ENCODE measurements at regions not wholly inside any gene's neighbourhood (a gene's known extent, or its start where the extent isn't known, plus 50 kb on each side); places are given as distances from the start of the nearest gene placed in this dataset.

DNA sequence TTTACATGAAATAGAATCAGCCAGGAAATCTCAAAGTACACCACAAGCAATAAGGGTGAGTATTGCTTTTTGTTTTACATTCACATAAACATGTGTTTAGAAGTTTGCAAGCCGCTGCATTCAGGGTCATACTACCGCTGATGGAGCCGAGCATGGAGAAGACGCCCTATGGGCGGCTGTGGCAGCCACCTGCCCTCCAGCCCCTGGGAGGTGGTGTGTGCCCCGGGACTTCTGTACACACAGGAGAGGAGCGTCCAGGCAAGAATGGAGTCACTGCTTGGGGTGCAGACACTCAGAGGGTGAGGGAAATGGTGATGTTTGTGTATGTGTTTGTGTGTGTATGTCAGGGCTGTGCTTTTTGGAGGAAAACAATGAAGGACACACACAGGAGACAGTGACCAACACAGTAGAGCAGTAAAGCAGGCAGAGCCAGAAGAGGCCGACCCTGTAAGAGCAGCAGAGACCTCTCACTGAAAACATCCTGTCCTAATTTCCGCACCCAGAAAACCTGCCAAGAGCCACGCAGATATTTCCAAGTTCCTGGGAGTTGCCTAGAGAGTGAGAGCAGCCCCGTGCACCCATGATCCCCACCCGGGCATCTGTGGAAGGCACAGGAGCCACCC is 108.1 kb upstream of the GJB6 start:
- DNase-seq (no peak), ATAC-seq (ENCODE audit: insufficient read depth, low read depth) (no peak)
- Histone ChIP-seq H3K9ac (ENCODE audit: low read depth, low read length) (no peak overlapping the region), H2AFZ (ENCODE audit: low read depth, low read length) (no peak overlapping the region), H3K9me3 (ENCODE audit: insufficient read depth, low read length, severe bottlenecking) (no peaks in the 10 kb centered on the region), H3K4me3 (ENCODE audit: low read depth in 1 of 2, low read length in 2 of 2) (no peak overlapping the region), H3K27ac (ENCODE audit: low read length) (no peak overlapping the region), H4K20me1 (ENCODE audit: insufficient read depth, low read length) (no peaks in the 10 kb centered on the region), H3K27me3 (ENCODE audit: insufficient read depth, low read length, poor library complexity) (peaks cover 2% of the 10 kb centered on the region), H3K4me2 (ENCODE audit: insufficient read depth, low read length) (no peak overlapping the region), H3K79me2 (ENCODE audit: insufficient read depth, low read length) (no peaks in the 10 kb centered on the region), H3K36me3 (ENCODE audit: insufficient read depth, low read length) (no peaks in the 10 kb centered on the region), H3K4me1 (ENCODE audit: insufficient read depth, low read length) (no peaks in the 10 kb centered on the region)
- TF ChIP-seq, protein P1, sequence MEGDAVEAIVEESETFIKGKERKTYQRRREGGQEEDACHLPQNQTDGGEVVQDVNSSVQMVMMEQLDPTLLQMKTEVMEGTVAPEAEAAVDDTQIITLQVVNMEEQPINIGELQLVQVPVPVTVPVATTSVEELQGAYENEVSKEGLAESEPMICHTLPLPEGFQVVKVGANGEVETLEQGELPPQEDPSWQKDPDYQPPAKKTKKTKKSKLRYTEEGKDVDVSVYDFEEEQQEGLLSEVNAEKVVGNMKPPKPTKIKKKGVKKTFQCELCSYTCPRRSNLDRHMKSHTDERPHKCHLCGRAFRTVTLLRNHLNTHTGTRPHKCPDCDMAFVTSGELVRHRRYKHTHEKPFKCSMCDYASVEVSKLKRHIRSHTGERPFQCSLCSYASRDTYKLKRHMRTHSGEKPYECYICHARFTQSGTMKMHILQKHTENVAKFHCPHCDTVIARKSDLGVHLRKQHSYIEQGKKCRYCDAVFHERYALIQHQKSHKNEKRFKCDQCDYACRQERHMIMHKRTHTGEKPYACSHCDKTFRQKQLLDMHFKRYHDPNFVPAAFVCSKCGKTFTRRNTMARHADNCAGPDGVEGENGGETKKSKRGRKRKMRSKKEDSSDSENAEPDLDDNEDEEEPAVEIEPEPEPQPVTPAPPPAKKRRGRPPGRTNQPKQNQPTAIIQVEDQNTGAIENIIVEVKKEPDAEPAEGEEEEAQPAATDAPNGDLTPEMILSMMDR (IDR thresholded peaks at IDR 0.05; ENCODE audit: borderline replicate concordance, extremely low read depth, low read length, poor library complexity, severe bottlenecking), result no peak
- TF ChIP-seq EZH2 (IDR thresholded peaks at IDR 0.05; ENCODE audit: borderline replicate concordance, low read depth, low read length, severe bottlenecking), result no peak

DNA sequence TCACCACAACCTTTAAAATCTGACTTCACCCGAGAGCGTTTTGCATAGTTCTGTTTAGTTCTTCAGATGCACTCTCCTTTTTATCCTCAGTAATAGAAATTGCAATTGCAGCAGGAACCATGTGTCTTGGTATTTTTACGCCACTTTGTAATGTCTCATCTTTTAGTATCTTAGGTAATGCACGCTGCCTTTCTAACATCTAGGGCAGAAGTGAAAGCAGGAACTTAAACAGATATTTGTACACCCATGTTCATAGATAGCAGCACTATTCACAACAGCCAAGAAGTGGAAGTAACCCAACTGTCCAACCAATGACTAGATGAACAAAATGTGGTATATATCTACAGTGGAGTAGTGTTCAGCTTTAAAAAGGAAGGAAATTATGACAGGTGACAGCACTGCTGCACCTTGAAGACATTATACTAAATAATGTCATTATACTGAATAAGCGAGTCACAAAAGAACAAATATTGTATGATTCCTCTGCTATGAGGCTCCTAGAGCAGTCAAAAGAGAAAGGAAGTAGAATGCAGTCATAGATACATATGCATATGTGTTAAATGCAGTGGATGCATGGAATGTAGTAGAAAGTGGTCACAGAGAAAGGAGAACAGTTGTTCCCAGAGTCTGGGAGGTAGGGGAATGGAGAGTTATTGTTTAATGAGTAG is 105.9 kb upstream of the GJB6 start:
- no peak for ATAC-seq (ENCODE audit: insufficient read depth, low read depth)
- no peak overlapping the region for H3K4me2 ChIP-seq (ENCODE audit: insufficient read depth, low read length)

DNA sequence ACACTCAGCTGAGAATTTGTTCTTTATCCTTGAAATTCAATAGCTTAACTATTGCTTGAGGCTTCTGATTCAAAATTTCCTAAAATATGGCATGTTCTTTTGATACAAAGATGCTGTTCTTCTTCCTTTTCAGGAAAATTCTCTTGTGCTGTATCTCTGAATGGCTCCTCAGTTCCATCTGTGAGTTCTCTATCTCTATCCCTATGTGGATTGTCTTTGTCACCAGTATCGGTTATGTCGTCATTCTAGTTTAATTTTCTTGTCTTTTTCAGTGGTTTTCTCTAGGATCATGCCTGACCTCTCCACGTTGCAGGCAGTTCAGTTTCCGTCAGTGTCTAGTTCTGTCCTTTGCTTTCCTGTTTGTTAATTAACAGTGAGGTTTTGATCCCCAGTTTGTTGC is 104.6 kb upstream of the GJB6 start:
- H3K4me2 ChIP-seq (ENCODE audit: insufficient read depth, low read length), result no peak overlapping the region
- ATAC-seq (ENCODE audit: insufficient read depth, low read depth), result no peak
- no peaks in the 10 kb centered on the region for H3K4me1 ChIP-seq (ENCODE audit: insufficient read depth, low read length)
- no peak overlapping the region for H3K4me3 ChIP-seq (ENCODE audit: low read depth in 1 of 2, low read length in 2 of 2)
- H4K20me1 ChIP-seq (ENCODE audit: insufficient read depth, low read length), result no peaks in the 10 kb centered on the region
- DNase-seq, result no peak
- peaks cover 2% of the 10 kb centered on the region for H3K27me3 ChIP-seq (ENCODE audit: insufficient read depth, low read length, poor library complexity)
- TF ChIP-seq, protein P1 (IDR thresholded peaks at IDR 0.05; ENCODE audit: borderline replicate concordance, extremely low read depth, low read length, poor library complexity, severe bottlenecking), result no peak
- TF ChIP-seq EZH2 (IDR thresholded peaks at IDR 0.05; ENCODE audit: borderline replicate concordance, low read depth, low read length, severe bottlenecking), result no peak
- H3K79me2 ChIP-seq (ENCODE audit: insufficient read depth, low read length), result no peaks in the 10 kb centered on the region
- no peaks in the 10 kb centered on the region for H3K9me3 ChIP-seq (ENCODE audit: insufficient read depth, low read length, severe bottlenecking)
- H3K9ac ChIP-seq (ENCODE audit: low read depth, low read length), result no peak overlapping the region
- no peak overlapping the region for H2AFZ ChIP-seq (ENCODE audit: low read depth, low read length)
- H3K36me3 ChIP-seq (ENCODE audit: insufficient read depth, low read length), result no peaks in the 10 kb centered on the region
- no peak overlapping the region for H3K27ac ChIP-seq (ENCODE audit: low read length)

More for the DNA sequence above, 105.9 kb upstream of the GJB6 start:
- H3K9ac ChIP-seq (ENCODE audit: low read depth, low read length), result no peak overlapping the region
- TF ChIP-seq EZH2 (IDR thresholded peaks at IDR 0.05; ENCODE audit: borderline replicate concordance, low read depth, low read length, severe bottlenecking), result no peak
- TF ChIP-seq, protein P1 (IDR thresholded peaks at IDR 0.05; ENCODE audit: borderline replicate concordance, extremely low read depth, low read length, poor library complexity, severe bottlenecking), result no peak
- H3K9me3 ChIP-seq (ENCODE audit: insufficient read depth, low read length, severe bottlenecking), result no peaks in the 10 kb centered on the region
- peaks cover 2% of the 10 kb centered on the region for H3K27me3 ChIP-seq (ENCODE audit: insufficient read depth, low read length, poor library complexity)
- no peaks in the 10 kb centered on the region for H3K36me3 ChIP-seq (ENCODE audit: insufficient read depth, low read length)
- H3K4me1 ChIP-seq (ENCODE audit: insufficient read depth, low read length), result no peaks in the 10 kb centered on the region
- no peak for DNase-seq
- no peak overlapping the region for H3K27ac ChIP-seq (ENCODE audit: low read length)
- no peaks in the 10 kb centered on the region for H4K20me1 ChIP-seq (ENCODE audit: insufficient read depth, low read length)
- H3K4me3 ChIP-seq (ENCODE audit: low read depth in 1 of 2, low read length in 2 of 2), result no peak overlapping the region
- H2AFZ ChIP-seq (ENCODE audit: low read depth, low read length), result no peak overlapping the region
- no peaks in the 10 kb centered on the region for H3K79me2 ChIP-seq (ENCODE audit: insufficient read depth, low read length)

All from DND-41 (cell line).